HK-2 (cell line): ENCODE measurements at regions not wholly inside any gene's neighbourhood (a gene's known extent, or its start where the extent isn't known, plus 50 kb on each side); places are given as distances from the start of the nearest gene placed in this dataset.

Experiments used
- DNase-seq: peaks from one replicate; pipeline ENCODE4 v3.0.0-alpha.2; 2018; ENCODE audit not compliant: unreplicated experiment

- no peak for DNase-seq
Measured at GRCh38 chr6:81864124-81864523, 111.6 kb upstream of the TENT5A start.

GRCh38 chr6:81863123-81863522, 110.6 kb upstream of the TENT5A start:
- no peak for DNase-seq

DNA sequence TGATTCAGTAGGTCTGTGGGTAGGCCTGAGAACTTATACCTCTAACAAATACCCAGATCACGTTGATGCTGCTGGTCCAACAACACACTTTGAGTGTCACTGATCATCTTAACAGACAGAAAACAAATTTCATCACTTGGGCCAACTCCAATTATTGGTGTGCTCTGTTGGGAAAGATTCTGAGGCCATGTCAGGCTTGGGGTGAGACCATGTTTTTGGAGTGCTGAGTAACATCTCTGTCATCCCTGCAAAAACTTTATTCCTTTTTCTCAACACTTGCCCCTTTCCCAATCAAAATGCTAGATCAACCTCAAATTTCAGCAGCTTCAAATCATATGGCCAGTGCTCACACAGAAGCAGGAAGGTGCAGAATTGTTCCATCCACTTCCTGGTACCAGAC, 108.8 kb upstream of the TENT5A start:
- DNase-seq = no peak

GRCh38 chr6:81859884-81860283, 107.4 kb upstream of the TENT5A start:
- no peak for DNase-seq

- no peak for DNase-seq
Measured at GRCh38 chr6:81857812-81858211, 105.3 kb upstream of the TENT5A start.

- no peak for DNase-seq
Measured at GRCh38 chr6:81856872-81857271, 104.4 kb upstream of the TENT5A start.

- DNase-seq = no peak
Measured at GRCh38 chr6:81854474-81854873, 102.0 kb upstream of the TENT5A start.

GRCh38 chr6:81853975-81854374, 101.5 kb upstream of the TENT5A start:
- no peak for DNase-seq

DNA sequence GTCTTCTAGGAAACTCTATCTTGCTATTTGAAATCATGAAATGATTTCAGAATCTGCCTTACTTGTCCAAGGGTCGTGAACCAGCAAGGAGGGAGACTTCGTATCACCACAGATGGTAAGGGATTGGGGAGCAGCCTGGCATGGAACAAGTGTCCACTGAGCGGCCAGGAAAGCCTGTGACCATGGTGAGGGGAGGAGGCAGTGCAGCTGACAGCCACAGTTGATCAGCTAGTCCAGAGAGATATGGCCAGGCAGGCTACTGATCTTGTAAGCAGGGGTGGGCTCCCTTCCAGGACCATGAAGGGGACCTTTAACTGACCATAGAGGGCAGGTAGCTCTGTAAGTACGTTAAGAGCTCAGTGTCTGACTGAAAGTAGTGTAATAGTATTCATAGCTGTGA, 96.8 kb upstream of the TENT5A start:
- no peak for DNase-seq

DNA sequence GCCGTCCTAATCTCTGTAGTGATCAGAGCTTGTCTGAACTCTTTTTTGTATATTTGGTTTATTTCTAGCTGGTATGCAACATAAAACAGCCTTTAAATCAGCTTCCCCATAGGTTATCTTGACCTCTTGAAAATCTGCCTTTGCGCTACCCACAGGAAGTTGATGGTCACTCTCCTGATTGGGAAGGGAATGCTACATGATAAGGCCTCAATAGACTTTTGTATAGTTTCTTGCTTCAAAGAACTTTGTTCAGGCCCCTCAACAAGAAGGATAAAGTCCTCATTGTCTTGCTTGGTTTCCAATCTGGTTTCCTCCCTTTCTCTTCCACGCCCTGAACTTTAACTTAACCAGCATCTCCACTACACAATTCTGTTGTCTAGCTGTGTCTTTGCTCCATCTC, 95.4 kb upstream of the TENT5A start:
- no peak for DNase-seq

- no peak for DNase-seq
Measured at GRCh38 chr6:81844686-81845085, 92.2 kb upstream of the TENT5A start.

DNA sequence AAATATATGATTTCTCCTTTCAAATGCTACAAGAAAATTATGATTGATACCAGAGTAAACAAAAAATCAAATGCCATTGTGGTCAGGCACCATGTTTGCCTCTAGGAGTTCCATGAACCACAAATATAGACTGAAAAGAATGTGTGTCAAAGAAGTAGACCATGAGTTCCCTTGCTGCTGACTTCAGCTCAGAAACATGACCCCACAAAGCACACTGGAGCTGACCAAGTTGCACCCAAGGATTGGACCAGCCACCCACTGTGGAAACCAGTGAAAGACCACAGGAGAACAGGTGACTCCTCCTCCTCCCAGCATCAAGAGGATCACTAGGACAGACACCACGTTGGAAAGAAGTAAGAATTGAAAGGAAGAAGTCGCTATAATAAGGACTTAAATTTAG, 90.8 kb upstream of the TENT5A start:
- DNase-seq = no peak

DNA sequence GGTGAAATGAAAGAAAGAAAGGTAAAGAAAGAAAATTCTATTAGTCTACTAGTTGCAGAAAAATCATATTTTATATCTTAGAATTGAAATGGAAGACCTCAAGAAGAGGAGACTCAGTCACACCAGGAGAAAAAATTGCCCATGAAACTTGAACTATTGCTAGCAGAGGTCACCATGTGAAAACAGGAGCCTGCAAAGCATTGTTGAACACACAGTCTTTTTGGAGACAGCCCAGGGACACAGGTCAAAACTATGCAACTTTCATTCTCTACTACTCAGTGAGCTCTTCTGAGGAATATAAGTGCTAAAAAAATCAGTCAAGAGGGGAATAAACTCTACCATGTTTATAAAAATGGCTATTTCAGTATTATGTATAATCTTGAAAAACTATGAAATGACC, 89.8 kb upstream of the TENT5A start:
- no peak for DNase-seq

- no peak for DNase-seq
Measured at GRCh38 chr6:81838724-81839426, 86.4 kb upstream of the TENT5A start.

GRCh38 chr6:81838031-81838430, 85.5 kb upstream of the TENT5A start:
- DNase-seq = no peak

GRCh38 chr6:81834141-81834681, 81.7 kb upstream of the TENT5A start:
- no peak for DNase-seq

DNA sequence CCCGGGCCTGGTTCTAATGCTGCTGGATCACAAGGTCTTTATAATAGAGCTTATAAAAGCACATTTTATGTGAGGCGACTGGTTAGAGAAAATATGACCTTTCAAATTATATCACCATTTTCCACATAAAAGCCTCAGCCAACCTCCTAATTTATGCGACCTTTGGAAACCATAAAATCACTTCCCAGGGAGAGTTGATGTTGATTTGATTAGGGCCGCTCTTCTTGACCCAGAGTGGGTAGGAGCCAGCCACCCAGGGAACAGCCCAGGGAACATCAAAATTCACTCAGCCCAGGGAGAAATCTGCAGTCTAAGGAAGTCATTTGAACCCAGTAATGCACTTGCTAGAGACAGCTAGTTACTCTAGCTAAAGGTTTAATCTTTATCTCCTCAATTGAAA, 79.8 kb upstream of the TENT5A start:
- no peak for DNase-seq

DNA sequence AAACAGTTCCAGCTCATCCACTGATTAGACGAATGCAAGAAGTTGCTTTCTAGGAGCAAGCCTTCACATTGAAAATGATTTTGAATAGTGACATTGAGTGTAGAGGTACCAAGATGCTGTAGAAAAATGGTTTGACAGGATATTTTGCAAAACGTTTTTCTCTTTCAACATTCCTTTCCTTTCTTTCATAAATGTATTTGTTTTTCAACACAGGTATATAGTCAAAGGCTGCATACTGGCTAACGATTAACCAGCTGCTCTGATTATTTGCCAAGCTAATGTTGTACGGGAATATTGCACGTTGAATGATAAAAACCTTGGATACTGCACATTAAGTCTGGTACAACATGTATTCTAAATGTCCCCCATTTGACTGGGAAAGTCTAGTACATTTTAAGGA, 78.8 kb upstream of the TENT5A start:
- no peak for DNase-seq

DNA sequence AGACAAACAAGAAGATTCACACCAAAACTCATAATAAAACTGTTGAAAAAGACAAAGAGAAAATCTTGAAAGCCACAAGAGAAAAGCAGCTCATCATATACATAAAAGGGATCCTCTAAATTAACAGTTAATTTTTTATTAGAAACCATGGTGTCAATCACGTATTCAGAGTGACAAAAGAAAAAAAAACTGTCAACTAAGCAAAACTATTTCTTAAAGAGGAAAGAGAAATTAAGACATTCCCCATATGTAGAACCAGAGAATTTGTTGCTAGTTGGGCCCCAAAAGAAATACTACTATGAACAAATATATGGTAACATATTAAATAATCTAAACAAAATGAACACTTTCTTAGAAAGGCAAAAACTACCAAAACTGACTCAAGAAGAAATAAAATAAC, 74.3 kb upstream of the TENT5A start:
- DNase-seq = no peak

DNA sequence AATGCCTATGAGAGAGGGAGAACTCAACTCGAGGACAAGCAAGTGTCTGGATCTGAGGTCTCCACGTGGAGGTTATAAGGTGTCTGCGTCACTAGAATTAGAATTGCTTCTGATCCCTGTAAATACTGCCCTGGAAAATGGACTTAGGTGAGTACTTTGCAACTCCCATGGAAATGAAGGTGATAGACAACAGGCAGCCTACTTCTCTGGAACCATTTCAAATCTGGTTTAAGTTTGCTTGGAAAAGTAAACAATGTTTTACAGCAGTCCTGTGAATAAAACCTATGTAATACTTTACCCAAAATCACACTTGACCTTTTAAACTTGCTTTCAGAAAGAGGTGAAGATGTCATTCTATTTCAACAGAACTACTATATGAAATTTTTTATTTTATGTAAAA, 70.1 kb upstream of the TENT5A start:
- DNase-seq = no peak

- no peak for DNase-seq
Measured at GRCh38 chr6:81821449-81821848, 69.0 kb upstream of the TENT5A start.

DNA sequence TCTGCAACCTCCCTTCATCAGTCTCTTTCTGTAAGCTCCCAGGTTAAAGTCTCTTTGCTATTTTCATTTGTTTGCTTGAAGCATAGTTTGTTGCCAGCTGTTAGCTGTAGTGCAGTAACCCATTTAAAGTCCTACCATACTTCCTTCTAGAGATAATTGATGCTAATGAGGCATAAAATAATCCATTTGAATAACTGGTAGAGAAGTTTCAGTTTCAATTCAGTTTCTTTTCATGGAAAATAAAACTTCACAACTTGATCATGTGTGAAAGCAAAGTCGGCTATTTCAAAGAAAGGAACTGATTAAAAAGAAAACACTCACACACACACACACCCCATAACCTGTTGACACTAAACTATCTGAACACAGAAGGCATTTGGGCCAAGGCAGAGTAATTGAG, 68.5 kb upstream of the TENT5A start:
- no peak for DNase-seq

GRCh38 chr6:81820422-81820821, 67.9 kb upstream of the TENT5A start:
- no peak for DNase-seq

GRCh38 chr6:81819767-81820166, 67.3 kb upstream of the TENT5A start:
- no peak for DNase-seq
